Choroid plexus epithelial cell (primary cell): ENCODE measurements at regions not wholly inside any gene's neighbourhood (a gene's known extent, or its start where the extent isn't known, plus 50 kb on each side); places are given as distances from the start of the nearest gene placed in this dataset.

Experiments used
- DNase-seq: peaks from one replicate; pipeline ENCODE4 v3.0.0-alpha.2; 2010; ENCODE audit warnings: low read depth
- H3K4me3 ChIP-seq: 2 replicates; pipeline ENCODE4 v1.5.1; 2011; ENCODE audit warnings: low read depth, mild to moderate bottlenecking, control low read depth, low read length, moderate library complexity
- CTCF ChIP-seq: conservative IDR thresholded peaks from 2 replicates; pipeline ENCODE4 v1.5.1; 2011; ENCODE audit warnings: low read depth, mild to moderate bottlenecking, control low read depth, inconsistent platforms, low read length, moderate library complexity

- no peak for TF ChIP-seq CTCF
- no peak overlapping the region for H3K4me3 ChIP-seq
Observed at GRCh38 chr16:86110726-86111125, 211.8 kb downstream of the IRF8 start.

DNA sequence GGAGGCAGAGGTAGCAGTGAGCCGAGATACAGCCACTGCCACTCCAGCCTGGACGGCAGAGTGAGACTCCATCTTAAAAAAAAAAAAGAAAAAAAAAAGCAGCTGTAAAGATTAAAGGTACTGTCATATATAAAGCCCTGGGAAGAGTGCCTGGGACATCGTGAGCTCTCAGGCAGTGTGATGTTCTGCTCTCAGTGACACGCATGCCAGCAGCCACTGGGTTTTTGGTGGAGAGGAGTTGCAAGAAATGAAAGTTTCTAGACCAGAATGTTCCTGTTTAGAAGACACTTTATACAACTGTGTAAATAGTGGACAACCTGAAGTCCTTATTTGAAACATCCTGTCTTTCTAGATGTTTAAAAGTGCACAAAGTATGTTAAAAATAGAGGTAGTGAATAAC lies 213.2 kb downstream of the IRF8 start:
- no peak for TF ChIP-seq CTCF
- DNase-seq, result no peak
- no peak overlapping the region for H3K4me3 ChIP-seq

More at GRCh38 chr16:86110726-86111125, 211.8 kb downstream of the IRF8 start:
- no peak for DNase-seq

- H3K4me3 ChIP-seq, result no peak overlapping the region
- DNase-seq, result no peak
- no peak for TF ChIP-seq CTCF
Observed at GRCh38 chr16:86117235-86117634, 218.3 kb downstream of the IRF8 start.

DNA sequence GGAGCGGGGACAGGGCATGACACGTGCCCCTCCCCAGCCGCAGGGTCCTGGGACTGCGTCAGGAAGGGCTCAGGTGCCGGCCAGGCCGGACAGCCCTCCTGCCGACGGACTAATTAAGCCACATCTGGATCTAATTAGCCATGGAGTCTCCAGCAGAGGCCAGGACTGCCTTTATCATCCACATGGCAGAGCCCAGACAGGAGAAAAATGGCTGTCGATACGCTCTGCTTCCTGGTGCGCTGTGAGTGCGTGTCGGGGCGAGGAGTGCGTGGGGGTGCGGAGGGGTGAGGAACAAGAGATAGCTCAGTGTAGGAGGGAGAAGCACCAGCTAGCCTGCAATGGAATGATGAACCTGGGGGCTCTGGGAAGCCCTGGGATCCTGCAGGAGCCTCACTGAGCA lies 218.8 kb downstream of the IRF8 start:
- no peak for TF ChIP-seq CTCF
- DNase-seq, result no peak
- H3K4me3 ChIP-seq, result no peak overlapping the region

- H3K4me3 ChIP-seq, result no peak overlapping the region
- no peak for DNase-seq
- TF ChIP-seq CTCF, result no peak
Observed at GRCh38 chr16:86118467-86119307, 219.7 kb downstream of the IRF8 start.

DNA sequence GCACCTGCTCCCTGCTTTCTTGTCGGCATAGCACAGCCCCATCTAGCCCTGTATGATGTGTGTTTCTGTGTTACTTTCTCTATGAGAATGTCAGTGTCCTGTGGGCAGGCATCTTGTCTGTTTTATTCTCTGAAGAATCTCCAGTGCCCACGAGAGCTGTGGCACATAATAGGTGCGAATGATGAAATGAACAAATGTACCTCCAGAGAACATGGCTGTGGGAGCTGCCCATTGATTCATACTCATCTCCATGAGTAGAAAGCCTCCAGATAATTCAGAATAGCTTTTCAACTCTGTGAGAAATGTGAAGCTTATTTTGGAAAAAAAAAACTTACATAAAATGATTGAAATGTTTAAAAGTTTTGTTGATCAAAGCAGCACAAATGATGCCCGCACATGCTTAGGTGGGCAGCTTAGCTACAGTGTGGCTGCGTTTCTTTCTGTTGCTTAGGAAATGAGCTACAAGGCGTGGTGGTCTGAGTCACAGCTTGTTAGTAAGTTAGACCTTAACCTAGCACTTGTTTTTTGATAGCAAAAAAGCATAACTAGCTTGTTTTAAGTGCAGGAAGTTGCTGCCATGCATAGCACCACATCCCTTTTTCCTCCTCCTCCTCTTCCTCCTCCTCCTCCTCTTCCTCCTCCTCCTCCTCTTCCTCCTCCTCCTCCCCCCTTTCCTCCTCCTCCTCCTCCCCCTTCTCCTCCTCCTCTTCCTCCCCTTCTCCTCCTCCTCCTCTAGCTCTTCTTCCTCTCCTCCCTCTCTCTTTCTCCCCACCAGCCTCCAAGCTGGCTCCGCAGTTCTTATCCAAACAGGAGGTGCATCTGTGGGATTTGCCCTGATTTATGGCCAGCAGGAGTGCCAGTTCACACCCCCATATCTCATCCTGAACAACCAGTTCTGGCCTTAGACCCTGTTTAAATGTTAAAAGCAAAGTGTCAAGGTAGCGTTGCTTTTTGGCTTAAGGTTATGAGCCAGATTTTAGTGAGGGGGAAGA lies 221.5 kb downstream of the IRF8 start:
- TF ChIP-seq CTCF, result no peak
- H3K4me3 ChIP-seq, result no peak overlapping the region
- DNase-seq, result no peak
